Thoracic aorta (tissue), 2 donors: ENCODE measurements at regions not wholly inside any gene's neighbourhood (a gene's known extent, or its start where the extent isn't known, plus 50 kb on each side); places are given as distances from the start of the nearest gene placed in this dataset.

ENCODE experiments used
- ATAC-seq: fragments of 150-250 bp; one replicate; pipeline ENCODE4 v1.8.0; 2017; ENCODE audit warnings: low read depth; ENCODE audit not compliant: insufficient number of reproducible peaks, low FRiP score
- DNase-seq: peaks from one replicate; pipeline ENCODE4 v3.0.0-alpha.2; 2020; ENCODE audit warnings: low spot score
- H3K27ac ChIP-seq, 2 donors: fragments of 200-600 bp; sonication (generic); 1 replicate in 1 of 2; 2 replicates in 1 of 2; pipeline ENCODE4 v1.5.1; 2016; ENCODE audit warnings: mild to moderate bottlenecking in 2 of 2, moderate library complexity in 2 of 2
- H3K27me3 ChIP-seq: fragments of 200-600 bp; sonication (generic); replicated peaks from 2 replicates; pipeline ENCODE4 v1.6.0; 2016; ENCODE audit warnings: mild to moderate bottlenecking; ENCODE audit not compliant: insufficient read depth
- H3K36me3 ChIP-seq: fragments of 200-600 bp; sonication (generic); one replicate; pipeline ENCODE4 v1.5.1; 2016
- H3K4me1 ChIP-seq, 2 donors: fragments of 200-600 bp; sonication (generic); 1 replicate in 1 of 2; 2 replicates in 1 of 2; pipeline versions ENCODE4 v1.5.1 to v1.6.0; 2016; ENCODE audit warnings: low read depth in 2 of 2, mild to moderate bottlenecking in 1 of 2; ENCODE audit not compliant: control insufficient read depth in 1 of 2
- H3K4me3 ChIP-seq: fragments of 200-600 bp; sonication (generic); 2 replicates; pipeline ENCODE4 v1.5.1; 2016; ENCODE audit warnings: mild to moderate bottlenecking
- H3K9me3 ChIP-seq: fragments of 200-600 bp; sonication (generic); 2 replicates; pipeline ENCODE4 v1.5.1; 2016
- CTCF ChIP-seq: fragments of 200-600 bp; sonication (generic); IDR thresholded peaks from one replicate; pipeline ENCODE4 v1.5.1; 2019; ENCODE audit warnings: antibody characterized with exemption

- no peak for ATAC-seq
- Histone ChIP-seq H3K27me3 (no peaks in the 10 kb centered on the region), H3K4me1 (no peaks in the 10 kb centered on the region), H3K4me3 (no peak overlapping the region), H3K27ac (no peak overlapping the region), H3K36me3 (no peaks in the 10 kb centered on the region), H3K9me3 (no peaks in the 10 kb centered on the region)
- no peak for DNase-seq
- no peak for TF ChIP-seq CTCF
Observed at GRCh38 chr15:35720019-35720418, 174.1 kb upstream of the DPH6 start.

GRCh38 chr15:35720984-35721383, 175.0 kb upstream of the DPH6 start:
- no peaks in the 10 kb centered on the region for H3K27me3 ChIP-seq
- H3K9me3 ChIP-seq = no peaks in the 10 kb centered on the region
- H3K27ac ChIP-seq = no peak overlapping the region
- no peak for ATAC-seq
- no peaks in the 10 kb centered on the region for H3K4me1 ChIP-seq
- no peak for TF ChIP-seq CTCF
- DNase-seq = no peak
- H3K36me3 ChIP-seq = no peaks in the 10 kb centered on the region
- H3K4me3 ChIP-seq = no peak overlapping the region

- H3K27ac ChIP-seq = no peak overlapping the region
- H3K36me3 ChIP-seq = no peaks in the 10 kb centered on the region
- H3K27me3 ChIP-seq = no peaks in the 10 kb centered on the region
- no peaks in the 10 kb centered on the region for H3K4me1 ChIP-seq
- no peak for ATAC-seq
- no peaks in the 10 kb centered on the region for H3K9me3 ChIP-seq
- no peak for DNase-seq
- H3K4me3 ChIP-seq = no peak overlapping the region
- no peak for TF ChIP-seq CTCF
Observed at GRCh38 chr15:35721751-35722150, 175.8 kb upstream of the DPH6 start.

GRCh38 chr15:35722501-35722900, 176.5 kb upstream of the DPH6 start:
- H3K9me3 ChIP-seq = no peaks in the 10 kb centered on the region

GRCh38 chr15:35723120-35723847, 177.3 kb upstream of the DPH6 start:
- Histone ChIP-seq H3K4me1 (no peaks in the 10 kb centered on the region), H3K36me3 (no peaks in the 10 kb centered on the region), H3K9me3 (no peaks in the 10 kb centered on the region), H3K27ac (no peak overlapping the region), H3K27me3 (no peaks in the 10 kb centered on the region), H3K4me3 (no peak overlapping the region)
- no peak for ATAC-seq
- TF ChIP-seq CTCF = no peak
- DNase-seq = no peak

More at GRCh38 chr15:35722501-35722900, 176.5 kb upstream of the DPH6 start:
- H3K27ac ChIP-seq = no peak overlapping the region
- no peaks in the 10 kb centered on the region for H3K4me1 ChIP-seq
- DNase-seq (no peak), ATAC-seq (no peak)
- no peak overlapping the region for H3K4me3 ChIP-seq
- H3K27me3 ChIP-seq = no peaks in the 10 kb centered on the region
- no peak for TF ChIP-seq CTCF
- H3K36me3 ChIP-seq = no peaks in the 10 kb centered on the region
